ENCODE measurements at regions not wholly inside any gene's neighbourhood (a gene's known extent, or its start where the extent isn't known, plus 50 kb on each side); places are given as distances from the start of the nearest gene placed in this dataset.

- POLR2A ChIA-PET, result no interaction called here
- no peak overlapping the region for H3K4me2 ChIP-seq
- H4K20me1 ChIP-seq (ENCODE audit: insufficient read depth), result no peaks in the 10 kb centered on the region
- no peak for TF ChIP-seq REST (IDR thresholded peaks at IDR 0.05; ENCODE audit: low read depth, low read length)
- no peak for TF ChIP-seq RAD21 (IDR thresholded peaks at IDR 0.05; ENCODE audit: low read length)
- no peak for TF ChIP-seq USF1 (IDR thresholded peaks at IDR 0.05; ENCODE audit: borderline replicate concordance, low read depth)
- no peak for TF ChIP-seq FOSL2 (IDR thresholded peaks at IDR 0.05; ENCODE audit: borderline replicate concordance, low read depth)
- TF ChIP-seq TEAD4 (IDR thresholded peaks at IDR 0.05; ENCODE audit: borderline replicate concordance, insufficient read depth), result no peak
- TF ChIP-seq MAX (IDR thresholded peaks at IDR 0.05; ENCODE audit: low read depth), result no peak
- no peak for TF ChIP-seq POLR2AphosphoS5 (IDR thresholded peaks at IDR 0.05; ENCODE audit: low read depth, low read length)
- no peak for TF ChIP-seq NRF1 (IDR thresholded peaks at IDR 0.05; ENCODE audit: low read depth, low read length)
- no peak for TF ChIP-seq EZH2phosphoT487 (IDR thresholded peaks at IDR 0.05; ENCODE audit: borderline replicate concordance, low read depth)
- TF ChIP-seq CTCF (IDR thresholded peaks at IDR 0.05), result no peak
- TF ChIP-seq USF2 (IDR thresholded peaks at IDR 0.05; ENCODE audit: borderline replicate concordance, low read depth, low read length), result no peak
- no peak for TF ChIP-seq SMC3 (IDR thresholded peaks at IDR 0.05; ENCODE audit: low read depth, low read length)
- TF ChIP-seq IRF3 (IDR thresholded peaks at IDR 0.05; ENCODE audit: low read depth, low read length), result no peak
- TF ChIP-seq GATA2 (CRISPR knock-in tag; IDR thresholded peaks at IDR 0.05), result no peak
- TF ChIP-seq RFX5 (IDR thresholded peaks at IDR 0.05; ENCODE audit: low read length), result no peak
- no peak for TF ChIP-seq PBX3 (IDR thresholded peaks at IDR 0.05)
- TF ChIP-seq TCF12 (IDR thresholded peaks at IDR 0.05), result no peak
- TF ChIP-seq ELF1 (IDR thresholded peaks at IDR 0.05), result no peak
- TF ChIP-seq FOXM1 (IDR thresholded peaks at IDR 0.05; ENCODE audit: low read depth), result no peak
- H3K9ac ChIP-seq, result no peak overlapping the region
- DNase-seq, result no peak
- CTCF ChIA-PET, result no interaction called here
- no peak overlapping the region for H3K4me3 ChIP-seq (ENCODE audit: low read depth in 2 of 2, low read length in 1 of 2)
- no peaks in the 10 kb centered on the region for H3K4me1 ChIP-seq (ENCODE audit: control insufficient read depth in 1 of 2, insufficient read depth in 2 of 2, low read depth in 1 of 2, low read length in 1 of 2)
- no peak overlapping the region for H3K27ac ChIP-seq (ENCODE audit: low read depth in 2 of 2, low read length in 1 of 2)
- no peaks in the 10 kb centered on the region for H3K36me3 ChIP-seq (replicated peaks in 1 of 2; ENCODE audit: control insufficient read depth in 1 of 2, insufficient read depth in 2 of 2, low read length in 1 of 2)
- peaks cover 53% of the 10 kb centered on the region for H3K27me3 ChIP-seq (ENCODE audit: insufficient read depth)
- H3K9me2 ChIP-seq, result no peaks in the 10 kb centered on the region
- no peaks in the 10 kb centered on the region for H3K9me3 ChIP-seq
- WGBS (ENCODE audit: low lambda C conversion rate), result 0% methylated on average over 2 of the region's 2 CpGs
- no peak overlapping the region for H2AFZ ChIP-seq (ENCODE audit: low read depth)
- no peaks in the 10 kb centered on the region for H3F3A ChIP-seq (replicated peaks; ENCODE audit: insufficient read depth)
- H3K79me2 ChIP-seq (ENCODE audit: insufficient read depth), result no peaks in the 10 kb centered on the region
Observed at GRCh38 chr14:99030454-99030853, 241.5 kb downstream of the BCL11B start.

Measured in SK-N-SH (cell line).